Transverse colon (tissue), 4 donors: ENCODE measurements at regions not wholly inside any gene's neighbourhood (a gene's known extent, or its start where the extent isn't known, plus 50 kb on each side); places are given as distances from the start of the nearest gene placed in this dataset.

Experiments
- EP300 ChIP-seq: sonication (generic); formaldehyde crosslinking; IDR thresholded peaks from one replicate; pipeline ENCODE4 v1.6.1; 2017; ENCODE audit warnings: antibody characterized with exemption, low read depth
- POLR2A ChIP-seq: fragments of 450-650 bp; IDR thresholded peaks from one replicate; pipeline ENCODE4 v1.6.1; 2016; ENCODE audit warnings: antibody characterized with exemption, mild to moderate bottlenecking, moderate library complexity
- POLR2AphosphoS5 ChIP-seq, 3 donors: sonication (generic); formaldehyde crosslinking; IDR thresholded peaks; one replicate each; pipeline ENCODE4 v1.6.1; 2016; ENCODE audit warnings: antibody characterized with exemption in 3 of 3
- TF ChIP-seq, protein P1 (sequence below), 5 experiments: fragments of 200-600 bp in 3 of 5; fragments of 450-650 bp in 2 of 5; sonication (generic) in 3 of 5; IDR thresholded peaks; 1 replicate in 2 of 5; 2 replicates in 3 of 5; pipeline ENCODE4 v1.5.1; 2016 to 2017; ENCODE audit warnings: antibody characterized with exemption in 5 of 5, inconsistent platforms in 3 of 5, mild to moderate bottlenecking in 2 of 5, moderate library complexity in 1 of 5

DNA sequence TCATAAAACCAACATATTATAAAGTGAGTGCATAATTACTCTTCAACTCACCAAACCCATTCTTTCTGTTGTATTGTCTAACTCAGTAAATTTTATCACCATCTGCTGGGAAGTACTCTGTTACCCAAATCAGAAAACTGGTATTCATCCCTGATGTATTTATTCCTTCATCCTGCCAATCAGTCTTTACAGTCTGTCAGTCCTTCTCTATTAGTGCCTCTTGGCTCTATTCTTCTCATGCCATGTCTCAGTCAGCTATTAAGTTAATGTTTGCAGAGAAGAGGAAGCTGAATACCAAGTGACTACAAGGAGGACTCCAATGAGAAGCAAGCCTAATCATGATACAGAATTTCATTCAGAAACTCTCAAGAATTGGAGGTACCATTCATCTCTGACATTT lies 631.2 kb downstream of the CPS1 start:
- no peak for TF ChIP-seq EP300
- TF ChIP-seq, protein P1, sequence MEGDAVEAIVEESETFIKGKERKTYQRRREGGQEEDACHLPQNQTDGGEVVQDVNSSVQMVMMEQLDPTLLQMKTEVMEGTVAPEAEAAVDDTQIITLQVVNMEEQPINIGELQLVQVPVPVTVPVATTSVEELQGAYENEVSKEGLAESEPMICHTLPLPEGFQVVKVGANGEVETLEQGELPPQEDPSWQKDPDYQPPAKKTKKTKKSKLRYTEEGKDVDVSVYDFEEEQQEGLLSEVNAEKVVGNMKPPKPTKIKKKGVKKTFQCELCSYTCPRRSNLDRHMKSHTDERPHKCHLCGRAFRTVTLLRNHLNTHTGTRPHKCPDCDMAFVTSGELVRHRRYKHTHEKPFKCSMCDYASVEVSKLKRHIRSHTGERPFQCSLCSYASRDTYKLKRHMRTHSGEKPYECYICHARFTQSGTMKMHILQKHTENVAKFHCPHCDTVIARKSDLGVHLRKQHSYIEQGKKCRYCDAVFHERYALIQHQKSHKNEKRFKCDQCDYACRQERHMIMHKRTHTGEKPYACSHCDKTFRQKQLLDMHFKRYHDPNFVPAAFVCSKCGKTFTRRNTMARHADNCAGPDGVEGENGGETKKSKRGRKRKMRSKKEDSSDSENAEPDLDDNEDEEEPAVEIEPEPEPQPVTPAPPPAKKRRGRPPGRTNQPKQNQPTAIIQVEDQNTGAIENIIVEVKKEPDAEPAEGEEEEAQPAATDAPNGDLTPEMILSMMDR (IDR thresholded peaks at IDR 0.05) = no peak
- no peak for TF ChIP-seq POLR2A
- no peak for TF ChIP-seq POLR2AphosphoS5 (IDR thresholded peaks at IDR 0.05)
